Adipocyte (in vitro differentiated cells): ENCODE measurements at regions not wholly inside any gene's neighbourhood (a gene's known extent, or its start where the extent isn't known, plus 50 kb on each side); places are given as distances from the start of the nearest gene placed in this dataset.

ENCODE experiments used
- DNase-seq: peaks from one replicate; pipeline ENCODE4 v3.0.0-alpha.2; 2015; ENCODE audit warnings: low read depth
- H3K27me3 ChIP-seq: replicated peaks from 2 replicates; pipeline ENCODE4 v1.7.0; 2013; ENCODE audit warnings: mild to moderate bottlenecking, low read length, moderate library complexity; ENCODE audit not compliant: control insufficient read depth, insufficient read depth
- H3K36me3 ChIP-seq: 2 replicates; pipeline ENCODE4 v1.7.0; 2013; ENCODE audit warnings: low read length, mild to moderate bottlenecking, moderate library complexity; ENCODE audit not compliant: control insufficient read depth, insufficient read depth, severe bottlenecking
- H3K4me1 ChIP-seq: 2 replicates; pipeline ENCODE4 v1.7.0; 2013; ENCODE audit warnings: mild to moderate bottlenecking, low read length, moderate library complexity; ENCODE audit not compliant: control insufficient read depth, insufficient read depth
- H3K4me3 ChIP-seq: 2 replicates; pipeline ENCODE4 v1.7.0; 2013; ENCODE audit warnings: mild to moderate bottlenecking, low read length, moderate library complexity
- H3K9ac ChIP-seq: 2 replicates; pipeline ENCODE4 v1.7.0; 2013; ENCODE audit warnings: mild to moderate bottlenecking, low read length, moderate library complexity
- H3K9me3 ChIP-seq: 2 replicates; pipeline ENCODE4 v1.7.0; 2013; ENCODE audit warnings: mild to moderate bottlenecking, low read length, moderate library complexity; ENCODE audit not compliant: control insufficient read depth

DNA sequence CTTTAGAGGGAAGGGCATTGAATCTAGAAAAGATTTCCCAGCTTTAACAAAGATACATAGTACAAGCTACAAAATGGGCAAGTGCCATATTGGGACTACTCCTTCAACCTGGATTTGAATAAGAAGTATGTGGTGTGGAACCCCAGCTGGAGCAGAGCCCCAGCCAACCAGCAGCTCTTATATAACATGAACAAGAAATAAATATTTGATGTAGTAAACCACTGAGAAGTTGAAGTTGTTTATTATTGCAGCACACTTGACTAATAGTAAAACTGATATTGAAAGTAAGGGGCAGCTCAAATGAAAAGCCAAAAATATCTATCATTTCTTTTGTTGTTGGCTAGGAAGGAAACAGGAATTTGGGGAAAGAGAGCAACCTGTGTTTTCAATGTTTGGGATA, 701.8 kb downstream of the TMTC2 start:
- no peak overlapping the region for H3K9ac ChIP-seq
- H3K36me3 ChIP-seq: no peaks in the 10 kb centered on the region
- H3K9me3 ChIP-seq: no peaks in the 10 kb centered on the region
- no peaks in the 10 kb centered on the region for H3K27me3 ChIP-seq
- DNase-seq: no peak
- H3K4me1 ChIP-seq: no peaks in the 10 kb centered on the region
- H3K4me3 ChIP-seq: no peak overlapping the region

- Histone ChIP-seq H3K27me3 (no peaks in the 10 kb centered on the region), H3K4me1 (no peaks in the 10 kb centered on the region), H3K9me3 (no peaks in the 10 kb centered on the region), H3K36me3 (no peaks in the 10 kb centered on the region), H3K4me3 (no peak overlapping the region), H3K9ac (no peak overlapping the region)
- no peak for DNase-seq
Measured at GRCh38 chr12:83386527-83387264, 700.0 kb downstream of the TMTC2 start.

DNA sequence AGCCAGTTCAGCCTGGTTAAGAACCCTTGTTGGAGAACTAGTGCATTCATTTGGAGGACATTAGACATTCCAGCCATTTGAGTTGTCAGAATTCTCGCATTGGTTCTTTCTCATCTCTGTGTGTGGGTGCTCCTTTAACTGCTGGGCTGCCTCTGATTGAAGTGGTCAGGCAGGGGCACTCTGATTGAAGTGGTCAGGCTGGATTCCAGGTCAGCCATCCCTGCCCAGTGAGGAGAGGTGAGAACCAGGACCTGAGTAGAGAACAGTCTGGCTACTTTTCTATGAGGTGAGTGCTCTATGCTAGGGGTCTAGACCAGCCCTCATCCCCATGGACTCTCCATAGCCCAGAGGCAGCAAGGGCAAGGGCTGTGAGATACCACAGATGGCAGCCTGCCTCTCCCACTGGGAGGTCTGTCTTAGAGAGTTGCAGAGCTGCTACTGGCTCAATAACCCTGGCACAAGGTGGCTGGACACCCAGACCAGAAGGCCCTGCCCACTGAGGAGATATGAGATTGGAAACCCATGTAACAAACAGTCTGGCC, 691.6 kb downstream of the TMTC2 start:
- H3K27me3 ChIP-seq: no peaks in the 10 kb centered on the region
- no peak for DNase-seq
- no peak overlapping the region for H3K9ac ChIP-seq
- H3K36me3 ChIP-seq: no peaks in the 10 kb centered on the region
- no peak overlapping the region for H3K4me3 ChIP-seq
- no peaks in the 10 kb centered on the region for H3K4me1 ChIP-seq
- no peaks in the 10 kb centered on the region for H3K9me3 ChIP-seq

GRCh38 chr12:83365317-83365716, 678.6 kb downstream of the TMTC2 start:
- Histone ChIP-seq H3K9ac (no peak overlapping the region), H3K4me1 (no peaks in the 10 kb centered on the region), H3K9me3 (no peaks in the 10 kb centered on the region), H3K4me3 (no peak overlapping the region), H3K36me3 (no peaks in the 10 kb centered on the region), H3K27me3 (no peaks in the 10 kb centered on the region)
- DNase-seq: no peak

DNA sequence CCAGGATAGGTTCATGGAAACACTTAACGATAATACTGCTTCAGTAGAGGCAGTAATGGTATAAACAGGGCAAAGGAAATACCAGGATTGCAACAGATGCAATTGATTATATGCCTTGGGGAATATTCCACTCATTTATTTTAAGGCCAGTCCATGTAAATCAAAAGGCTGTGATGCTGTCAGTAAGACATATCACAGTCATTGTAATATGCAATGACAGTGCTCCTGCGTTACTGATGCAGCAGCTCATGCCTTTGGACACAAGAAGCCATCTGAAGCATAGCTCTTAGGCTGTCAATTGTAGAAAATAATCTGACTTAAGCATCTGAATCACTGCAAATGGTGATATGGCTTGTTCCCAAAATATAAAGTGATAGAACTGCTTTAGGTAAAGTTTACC, 674.8 kb downstream of the TMTC2 start:
- Histone ChIP-seq H3K36me3 (no peaks in the 10 kb centered on the region), H3K4me1 (no peaks in the 10 kb centered on the region), H3K4me3 (no peak overlapping the region), H3K9ac (no peak overlapping the region), H3K27me3 (no peaks in the 10 kb centered on the region), H3K9me3 (no peaks in the 10 kb centered on the region)
- peak; percentile 1 for DNase-seq

- Histone ChIP-seq H3K36me3 (no peaks in the 10 kb centered on the region), H3K4me3 (no peak overlapping the region), H3K9ac (no peak overlapping the region), H3K4me1 (no peaks in the 10 kb centered on the region), H3K9me3 (no peaks in the 10 kb centered on the region), H3K27me3 (no peaks in the 10 kb centered on the region)
- DNase-seq: peak; percentile 23
Measured at GRCh38 chr12:83361071-83361470, 674.4 kb downstream of the TMTC2 start.

DNA sequence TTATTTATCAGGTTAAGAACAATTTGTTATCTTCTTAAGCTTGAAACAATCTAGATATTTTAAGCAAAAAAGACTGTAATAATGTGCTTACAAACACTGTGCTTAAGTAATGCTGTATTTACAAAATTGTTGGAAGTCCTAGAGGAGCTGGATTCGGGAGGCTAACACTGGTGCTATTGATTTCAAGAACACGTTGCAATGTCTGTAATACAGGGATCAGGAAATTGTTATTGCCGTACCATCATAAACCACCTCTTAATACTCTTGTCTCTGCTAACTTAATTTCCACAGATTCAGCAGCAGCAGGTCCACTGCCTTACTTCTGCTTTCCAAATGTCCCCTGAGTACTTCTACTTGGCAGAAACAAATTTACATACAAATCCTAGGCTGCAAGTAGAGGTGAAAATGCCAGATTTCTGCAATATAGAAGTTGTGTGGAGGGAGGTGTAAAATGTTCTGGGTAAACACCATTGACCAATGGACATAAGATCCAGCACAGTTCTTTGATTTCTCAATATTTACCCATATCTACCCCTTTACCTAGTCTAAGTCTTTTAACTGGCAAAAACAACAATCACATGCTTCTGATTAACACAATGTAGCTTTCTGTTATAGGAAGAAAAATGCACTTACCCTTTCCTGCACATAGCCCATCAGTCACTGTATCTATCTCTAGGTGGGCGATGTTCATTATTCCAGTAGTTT, 663.4 kb downstream of the TMTC2 start:
- no peaks in the 10 kb centered on the region for H3K9me3 ChIP-seq
- H3K4me1 ChIP-seq: no peaks in the 10 kb centered on the region
- no peak for DNase-seq
- no peak overlapping the region for H3K9ac ChIP-seq
- H3K27me3 ChIP-seq: no peaks in the 10 kb centered on the region
- H3K4me3 ChIP-seq: no peak overlapping the region
- H3K36me3 ChIP-seq: no peaks in the 10 kb centered on the region

DNA sequence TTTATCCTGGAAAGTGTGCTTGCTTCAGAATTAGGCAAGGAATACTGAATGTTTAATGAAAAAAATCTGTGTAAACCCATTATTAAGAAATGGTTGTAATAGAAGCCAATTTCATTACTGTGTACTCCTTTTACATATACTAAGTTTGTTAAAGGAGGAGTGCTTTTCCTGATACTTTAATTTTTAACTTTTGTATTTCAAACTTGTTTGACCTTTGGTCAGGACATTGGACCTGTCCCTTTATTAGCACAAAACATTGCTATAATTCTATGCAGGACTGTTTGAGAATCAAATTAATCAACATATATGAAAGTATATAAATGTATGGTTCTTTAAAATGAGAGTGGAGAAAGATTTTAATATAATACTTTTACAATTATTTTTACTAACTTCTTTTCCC, 659.6 kb downstream of the TMTC2 start:
- DNase-seq: no peak
- H3K27me3 ChIP-seq: no peaks in the 10 kb centered on the region
- H3K9ac ChIP-seq: no peak overlapping the region

DNA sequence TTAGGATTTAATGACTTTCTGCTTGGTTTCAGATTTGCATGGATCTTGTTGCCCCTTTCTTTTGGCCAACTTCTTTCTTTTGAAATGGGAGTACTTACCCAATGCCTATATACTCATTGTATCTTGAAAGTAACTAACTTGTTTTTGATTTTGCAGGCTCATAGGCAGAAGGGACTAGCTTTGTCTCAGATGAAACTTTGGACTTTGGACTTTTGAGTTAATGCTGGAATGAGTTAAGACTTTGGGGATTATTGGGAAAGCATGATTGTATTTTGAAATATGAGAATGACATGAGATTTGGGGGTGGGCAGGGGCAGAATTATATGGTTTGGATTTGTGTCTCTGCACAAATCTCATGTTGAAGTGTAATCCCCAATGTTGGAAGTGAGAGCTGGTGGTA, 657.1 kb downstream of the TMTC2 start:
- Histone ChIP-seq H3K36me3 (no peaks in the 10 kb centered on the region), H3K9me3 (peaks cover 3% of the 10 kb centered on the region), H3K4me3 (no peak overlapping the region), H3K9ac (no peak overlapping the region), H3K4me1 (no peaks in the 10 kb centered on the region), H3K27me3 (no peaks in the 10 kb centered on the region)
- DNase-seq: no peak

More for the DNA sequence above, 659.6 kb downstream of the TMTC2 start:
- H3K9me3 ChIP-seq: peaks cover 3% of the 10 kb centered on the region
- H3K4me1 ChIP-seq: no peaks in the 10 kb centered on the region
- H3K4me3 ChIP-seq: no peak overlapping the region
- no peaks in the 10 kb centered on the region for H3K36me3 ChIP-seq

DNA sequence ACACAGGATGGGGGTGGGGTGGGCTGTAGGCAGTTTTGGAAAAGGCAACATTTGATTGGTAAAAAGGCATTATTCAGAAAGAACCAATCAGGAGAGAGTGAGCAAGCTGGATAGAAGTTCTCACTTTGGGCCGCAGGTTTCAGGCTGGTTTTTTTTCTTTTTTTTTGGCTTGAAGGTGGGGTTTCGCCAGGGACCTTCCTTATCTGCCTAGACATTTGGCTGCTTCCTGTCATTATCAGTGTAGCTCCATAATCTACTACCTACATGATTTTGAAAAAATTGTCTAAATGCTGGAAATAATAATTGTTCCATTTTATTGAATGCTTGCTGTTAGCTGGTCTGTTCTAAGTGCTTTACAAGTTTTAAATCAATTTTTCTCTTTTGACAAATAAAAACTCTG, 649.0 kb downstream of the TMTC2 start:
- no peak overlapping the region for H3K4me3 ChIP-seq

DNA sequence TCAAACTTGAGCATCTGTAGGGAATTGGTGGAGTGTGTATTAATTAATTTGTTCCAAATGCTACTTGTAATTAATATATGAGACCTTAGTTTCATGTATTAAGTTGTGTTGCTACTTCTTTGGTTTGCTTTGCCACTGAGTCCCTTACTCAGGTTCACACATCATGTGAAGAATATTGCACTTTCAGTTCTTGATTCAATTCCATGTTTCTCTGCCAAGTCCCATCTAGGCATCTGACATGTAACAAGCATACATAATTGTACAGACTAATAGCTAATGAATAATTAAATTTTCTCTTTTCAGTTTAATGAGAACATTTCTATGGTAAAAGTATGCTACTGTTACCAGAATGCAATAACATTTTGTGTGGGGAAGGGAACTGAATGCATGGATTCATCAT, 640.0 kb downstream of the TMTC2 start:
- DNase-seq: no peak
- no peaks in the 10 kb centered on the region for H3K9me3 ChIP-seq
- no peaks in the 10 kb centered on the region for H3K4me1 ChIP-seq
- no peaks in the 10 kb centered on the region for H3K27me3 ChIP-seq
- no peak overlapping the region for H3K9ac ChIP-seq
- H3K4me3 ChIP-seq: no peak overlapping the region
- no peaks in the 10 kb centered on the region for H3K36me3 ChIP-seq

More for the DNA sequence above, 649.0 kb downstream of the TMTC2 start:
- no peak for DNase-seq
- H3K4me1 ChIP-seq: no peaks in the 10 kb centered on the region
- no peaks in the 10 kb centered on the region for H3K9me3 ChIP-seq
- no peaks in the 10 kb centered on the region for H3K27me3 ChIP-seq
- no peaks in the 10 kb centered on the region for H3K36me3 ChIP-seq
- no peak overlapping the region for H3K9ac ChIP-seq
